Caco-2 (cell line): ENCODE measurements at regions not wholly inside any gene's neighbourhood (a gene's known extent, or its start where the extent isn't known, plus 50 kb on each side); places are given as distances from the start of the nearest gene placed in this dataset.

Source experiments
- BruUV-seq: library from RNA; stranded (reverse); fragments of 400-500 nt; replicated peaks from 2 replicates; lab custom pipeline; 2021; lab: Mats Ljungman, UMichigan
- CTCF ChIA-PET: fragments of 300-600 bp; sonication (Branson Sonifier 250); formaldehyde crosslinking; loops from one replicate; lab custom pipeline; 2022; ENCODE audit warnings: antibody characterized with exemption; lab: Charles Lee
- POLR2A ChIA-PET: fragments of 300-600 bp; sonication (Branson Sonifier 250); formaldehyde crosslinking; loops from one replicate; lab custom pipeline; 2022; ENCODE audit warnings: antibody characterized with exemption; lab: Charles Lee
- DNase-seq, 2 experiments: peaks; one replicate each; pipeline versions ENCODE4 v3.0.0 to v3.0.0-alpha.2; 2020 to 2022
- H3K27me3 ChIP-seq: replicated peaks from 2 replicates; pipeline ENCODE4 v1.6.0; 2011; ENCODE audit warnings: low read length; ENCODE audit not compliant: control insufficient read depth, insufficient read depth
- H3K36me3 ChIP-seq: 2 replicates; pipeline ENCODE4 v1.5.1; 2011; ENCODE audit warnings: low read length; ENCODE audit not compliant: control insufficient read depth, insufficient read depth
- H3K4me1 ChIP-seq: fragments of 250-450 bp; sonication (Bioruptor Pico); 2 replicates; pipeline ENCODE4 v1.5.1; 2020; ENCODE audit warnings: mild to moderate bottlenecking
- H3K4me3 ChIP-seq: 2 replicates; pipeline ENCODE4 v1.5.1; 2011; ENCODE audit warnings: low read depth, mild to moderate bottlenecking, control low read depth, low read length
- H3K9me3 ChIP-seq: fragments of 250-450 bp; sonication (Bioruptor Pico); 2 replicates; pipeline ENCODE4 v1.5.1; 2020; ENCODE audit warnings: mild to moderate bottlenecking, moderate library complexity
- H3K27ac Mint-ChIP-seq: one replicate; pipeline ENCODE4 v1.8.0; 2022; ENCODE audit warnings: mixed read lengths; ENCODE audit not compliant: unreplicated experiment
- H3K27me3 Mint-ChIP-seq: one replicate; pipeline ENCODE4 v1.8.0; 2022; ENCODE audit warnings: mixed read lengths; ENCODE audit not compliant: insufficient read depth, unreplicated experiment
- H3K36me3 Mint-ChIP-seq: one replicate; pipeline ENCODE4 v1.8.0; 2022; ENCODE audit warnings: mild to moderate bottlenecking, mixed read lengths; ENCODE audit not compliant: insufficient read depth, unreplicated experiment
- H3K4me1 Mint-ChIP-seq: one replicate; pipeline ENCODE4 v1.8.0; 2022; ENCODE audit warnings: low read depth, mixed read lengths; ENCODE audit not compliant: unreplicated experiment
- H3K4me3 Mint-ChIP-seq: one replicate; pipeline ENCODE4 v1.8.0; 2022; ENCODE audit warnings: mild to moderate bottlenecking, moderate library complexity, mixed read lengths; ENCODE audit not compliant: unreplicated experiment
- H3K9me3 Mint-ChIP-seq: one replicate; pipeline ENCODE4 v1.8.0; 2022; ENCODE audit warnings: mixed read lengths; ENCODE audit not compliant: unreplicated experiment
- intact Hi-C: fragments of 100-400 bp; cut with micrococcal nuclease; formaldehyde crosslinking; loops from one replicate; pipeline ENCODE4 v1.10.0; 2022; ENCODE audit not compliant: unreplicated experiment
- TF ChIP-seq, protein P1 (sequence below), 2 experiments: fragments of 200-600 bp in 1 of 2; IDR thresholded peaks; 1 replicate in 1 of 2; 2 replicates in 1 of 2; pipeline versions ENCODE4 v1.5.1 to v1.8.0; 2011 to 2022; ENCODE audit warnings: antibody characterized with exemption in 1 of 2, control low read depth in 1 of 2, inconsistent platforms in 1 of 2, low read depth in 1 of 2, low read length in 1 of 2, mild to moderate bottlenecking in 1 of 2, moderate library complexity in 1 of 2; ENCODE audit not compliant: insufficient read depth in 1 of 2, severe bottlenecking in 1 of 2, unreplicated experiment in 1 of 2

DNA sequence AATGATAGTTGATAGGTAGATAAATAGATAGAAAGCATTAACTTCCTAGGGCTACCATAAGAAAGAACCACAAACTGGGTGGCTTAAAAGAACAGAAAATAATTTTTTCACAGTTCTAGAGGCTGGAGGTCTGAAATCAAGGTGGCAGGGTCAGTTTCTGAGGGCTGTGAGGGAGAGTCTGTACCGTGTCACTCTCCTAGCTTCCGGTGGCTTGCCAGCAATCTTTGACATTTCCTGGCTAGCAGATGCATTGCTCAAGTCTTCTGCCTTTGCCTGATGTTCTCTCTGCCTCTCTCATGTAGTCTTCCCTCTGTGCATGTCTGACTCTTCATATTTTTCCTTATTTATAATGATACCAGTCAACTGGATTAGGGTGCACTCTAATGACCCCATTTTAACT, 1132.7 kb downstream of the CDH9 start:
- Mint-ChIP-seq H3K4me3 (no peak overlapping the region), H3K27me3 (peaks cover 3% of the 10 kb centered on the region), H3K9me3 (peaks cover 9% of the 10 kb centered on the region), H3K4me1 (no peaks in the 10 kb centered on the region), H3K36me3 (no peaks in the 10 kb centered on the region), H3K27ac (no peak overlapping the region)
- Histone ChIP-seq H3K27me3 (no peaks in the 10 kb centered on the region), H3K36me3 (no peaks in the 10 kb centered on the region), H3K4me1 (no peaks in the 10 kb centered on the region), H3K9me3 (no peaks in the 10 kb centered on the region), H3K4me3 (no peak overlapping the region)
- intact Hi-C loops, result no loop called here
- TF ChIP-seq, protein P1, sequence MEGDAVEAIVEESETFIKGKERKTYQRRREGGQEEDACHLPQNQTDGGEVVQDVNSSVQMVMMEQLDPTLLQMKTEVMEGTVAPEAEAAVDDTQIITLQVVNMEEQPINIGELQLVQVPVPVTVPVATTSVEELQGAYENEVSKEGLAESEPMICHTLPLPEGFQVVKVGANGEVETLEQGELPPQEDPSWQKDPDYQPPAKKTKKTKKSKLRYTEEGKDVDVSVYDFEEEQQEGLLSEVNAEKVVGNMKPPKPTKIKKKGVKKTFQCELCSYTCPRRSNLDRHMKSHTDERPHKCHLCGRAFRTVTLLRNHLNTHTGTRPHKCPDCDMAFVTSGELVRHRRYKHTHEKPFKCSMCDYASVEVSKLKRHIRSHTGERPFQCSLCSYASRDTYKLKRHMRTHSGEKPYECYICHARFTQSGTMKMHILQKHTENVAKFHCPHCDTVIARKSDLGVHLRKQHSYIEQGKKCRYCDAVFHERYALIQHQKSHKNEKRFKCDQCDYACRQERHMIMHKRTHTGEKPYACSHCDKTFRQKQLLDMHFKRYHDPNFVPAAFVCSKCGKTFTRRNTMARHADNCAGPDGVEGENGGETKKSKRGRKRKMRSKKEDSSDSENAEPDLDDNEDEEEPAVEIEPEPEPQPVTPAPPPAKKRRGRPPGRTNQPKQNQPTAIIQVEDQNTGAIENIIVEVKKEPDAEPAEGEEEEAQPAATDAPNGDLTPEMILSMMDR (IDR thresholded peaks at IDR 0.05; ENCODE audit: insufficient read depth in 1 of 2, low read depth in 1 of 2, low read length in 1 of 2, severe bottlenecking in 1 of 2, unreplicated experiment in 1 of 2), result no peak
- POLR2A ChIA-PET, result no interaction called here
- no TSS peak for BruUV-seq
- CTCF ChIA-PET, result no interaction called here
- no peak for DNase-seq

GRCh38 chr5:25892211-25892610, 1146.2 kb downstream of the CDH9 start:
- no peaks in the 10 kb centered on the region for H3K36me3 ChIP-seq
- Mint-ChIP-seq H3K9me3 (peaks cover 10% of the 10 kb centered on the region), H3K36me3 (no peaks in the 10 kb centered on the region), H3K4me1 (no peaks in the 10 kb centered on the region), H3K4me3 (no peak overlapping the region), H3K27ac (no peak overlapping the region), H3K27me3 (no peaks in the 10 kb centered on the region)
- POLR2A ChIA-PET, result no interaction called here
- H3K9me3 ChIP-seq, result no peaks in the 10 kb centered on the region
- no peaks in the 10 kb centered on the region for H3K4me1 ChIP-seq
- no peak overlapping the region for H3K4me3 ChIP-seq
- no TSS peak for BruUV-seq
- intact Hi-C loops, result no loop called here
- DNase-seq, result no peak
- TF ChIP-seq, protein P1 (IDR thresholded peaks at IDR 0.05; ENCODE audit: insufficient read depth in 1 of 2, low read depth in 1 of 2, low read length in 1 of 2, severe bottlenecking in 1 of 2, unreplicated experiment in 1 of 2), result no peak
- CTCF ChIA-PET, result no interaction called here
- no peaks in the 10 kb centered on the region for H3K27me3 ChIP-seq

GRCh38 chr5:25891691-25892090, 1146.7 kb downstream of the CDH9 start:
- peaks cover 10% of the 10 kb centered on the region for H3K9me3 Mint-ChIP-seq
- no peaks in the 10 kb centered on the region for H3K4me1 ChIP-seq
- ChIA-PET POLR2A (no interaction called here), CTCF (no interaction called here)
- H3K27me3 ChIP-seq, result no peaks in the 10 kb centered on the region
- no TSS peak for BruUV-seq
- H3K36me3 ChIP-seq, result no peaks in the 10 kb centered on the region
- H3K4me1 Mint-ChIP-seq, result no peaks in the 10 kb centered on the region
- TF ChIP-seq, protein P1 (IDR thresholded peaks at IDR 0.05; ENCODE audit: insufficient read depth in 1 of 2, low read depth in 1 of 2, low read length in 1 of 2, severe bottlenecking in 1 of 2, unreplicated experiment in 1 of 2), result no peak
- no peaks in the 10 kb centered on the region for H3K9me3 ChIP-seq
- intact Hi-C loops, result no loop called here
- no peak overlapping the region for H3K4me3 ChIP-seq
- no peaks in the 10 kb centered on the region for H3K36me3 Mint-ChIP-seq
- DNase-seq, result no peak
- H3K4me3 Mint-ChIP-seq, result no peak overlapping the region
- no peak overlapping the region for H3K27ac Mint-ChIP-seq
- no peaks in the 10 kb centered on the region for H3K27me3 Mint-ChIP-seq
